HG03159 (cell line): ENCODE measurements at regions not wholly inside any gene's neighbourhood (a gene's known extent, or its start where the extent isn't known, plus 50 kb on each side); places are given as distances from the start of the nearest gene placed in this dataset.

Experiments used
- ATAC-seq: cut with Tn5 transposase; IDR thresholded peaks from one replicate; pipeline ENCODE4 v1.9.1; 2021; ENCODE audit warnings: mild to moderate bottlenecking, moderate library complexity; ENCODE audit not compliant: unreplicated experiment

DNA sequence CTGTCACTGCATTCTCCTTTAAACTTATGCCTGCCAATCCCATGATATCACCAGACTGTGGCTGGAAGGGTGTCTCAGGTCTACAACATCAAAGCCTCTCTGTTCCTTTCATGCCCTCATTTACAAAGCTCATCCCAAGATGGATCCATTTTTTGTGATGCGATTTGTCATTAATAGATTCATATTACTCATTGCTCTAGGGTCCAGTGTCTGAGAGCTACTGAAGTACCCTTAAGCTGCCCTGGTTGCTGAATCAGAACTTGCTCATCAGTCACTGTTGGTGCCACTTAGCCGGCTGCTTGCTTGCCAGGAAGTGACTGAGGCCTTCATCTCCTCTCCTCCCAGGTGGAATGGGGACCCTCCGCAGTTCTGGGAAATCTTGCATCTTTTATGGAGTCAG is 395.5 kb upstream of the BOD1L1 start:
- ATAC-seq, result no peak

- ATAC-seq, result no peak
Observed at GRCh38 chr4:14023896-14024295, 396.4 kb upstream of the BOD1L1 start.

- no peak for ATAC-seq
Observed at GRCh38 chr4:14025111-14025510, 397.6 kb upstream of the BOD1L1 start.

GRCh38 chr4:14025891-14026290 is 398.4 kb upstream of the BOD1L1 start:
- no peak for ATAC-seq

DNA sequence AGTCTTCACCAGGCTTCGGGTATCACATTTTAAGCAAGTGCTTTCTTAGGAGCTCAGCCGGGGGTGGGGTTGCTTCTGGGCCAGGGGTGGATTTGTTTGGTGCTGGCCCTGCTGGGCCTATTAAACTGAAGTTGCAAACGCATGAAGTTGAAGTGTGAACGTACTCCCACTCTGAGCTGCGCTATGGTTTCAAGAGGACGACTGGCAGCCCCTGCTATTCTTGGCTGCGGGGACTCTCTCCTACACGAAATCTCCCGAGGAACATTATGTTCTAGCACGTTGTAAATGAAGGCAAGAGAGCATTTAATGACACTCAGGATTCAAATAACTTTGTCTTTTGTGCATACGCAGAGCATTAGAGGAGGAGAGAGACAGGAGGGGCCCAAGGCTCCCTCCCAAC is 401.3 kb upstream of the BOD1L1 start:
- no peak for ATAC-seq

DNA sequence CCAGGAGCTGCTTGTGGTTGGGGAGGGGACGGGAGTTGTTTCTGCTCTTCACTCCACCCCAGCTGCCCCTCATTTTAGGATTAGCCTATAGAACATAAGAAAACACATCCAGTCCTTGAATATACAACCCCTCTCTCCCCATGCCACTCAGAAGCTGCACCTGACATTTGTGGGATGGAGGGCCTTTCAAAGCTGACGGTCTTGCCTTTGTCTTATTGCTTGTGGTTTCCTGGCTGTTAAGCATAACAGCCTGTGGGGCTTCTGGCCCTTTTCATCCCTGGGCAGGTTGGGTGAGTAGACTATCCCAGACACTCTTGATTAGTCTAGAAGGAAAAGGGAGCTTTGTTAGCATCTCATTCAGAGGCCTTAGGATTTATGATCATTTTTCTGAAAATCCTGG is 407.6 kb upstream of the BOD1L1 start:
- no peak for ATAC-seq

- ATAC-seq, result no peak
Observed at GRCh38 chr4:14043203-14043602, 415.7 kb upstream of the BOD1L1 start.

DNA sequence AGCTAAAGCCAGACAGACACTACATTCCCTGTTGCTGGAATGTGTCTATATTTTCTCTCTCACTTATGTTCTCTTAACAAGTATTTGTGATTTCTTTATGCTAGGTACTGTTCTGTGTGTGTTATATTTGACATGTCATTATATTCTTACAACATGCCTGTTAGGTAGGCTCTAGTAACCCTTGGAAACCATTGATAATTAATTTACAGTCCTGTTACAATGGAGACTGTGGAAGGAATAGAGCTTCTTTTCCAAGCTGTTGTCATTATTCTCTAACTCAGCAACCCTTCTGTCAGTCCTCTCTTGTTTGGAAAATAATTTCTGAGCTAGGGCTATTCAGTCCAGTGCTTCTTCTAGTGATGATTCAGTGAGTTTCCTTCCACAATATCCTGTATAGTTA is 419.1 kb upstream of the BOD1L1 start:
- no peak for ATAC-seq

GRCh38 chr4:14047840-14048239 is 420.3 kb upstream of the BOD1L1 start:
- no peak for ATAC-seq

DNA sequence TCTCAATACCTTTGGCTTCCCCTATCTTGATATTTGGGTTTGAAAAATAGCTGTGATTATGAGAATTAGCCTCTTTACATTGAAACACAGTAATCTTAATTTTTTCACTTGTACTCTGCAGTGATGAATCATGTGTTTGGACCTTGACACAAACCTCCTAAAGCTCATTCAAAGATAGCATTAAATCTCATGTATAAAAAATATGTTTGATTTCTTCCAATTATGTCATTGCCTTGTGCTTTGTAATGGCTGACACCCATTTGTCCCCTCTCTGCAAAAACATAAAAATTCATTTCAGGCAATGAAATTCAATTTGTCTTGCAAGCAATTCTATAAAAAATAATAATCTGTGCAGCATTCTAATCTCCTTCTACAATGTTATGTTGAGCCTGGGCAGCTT is 422.4 kb upstream of the BOD1L1 start:
- no peak for ATAC-seq

- no peak for ATAC-seq
Observed at GRCh38 chr4:14053291-14053690, 425.8 kb upstream of the BOD1L1 start.

GRCh38 chr4:14054391-14054790 is 426.9 kb upstream of the BOD1L1 start:
- ATAC-seq, result no peak

DNA sequence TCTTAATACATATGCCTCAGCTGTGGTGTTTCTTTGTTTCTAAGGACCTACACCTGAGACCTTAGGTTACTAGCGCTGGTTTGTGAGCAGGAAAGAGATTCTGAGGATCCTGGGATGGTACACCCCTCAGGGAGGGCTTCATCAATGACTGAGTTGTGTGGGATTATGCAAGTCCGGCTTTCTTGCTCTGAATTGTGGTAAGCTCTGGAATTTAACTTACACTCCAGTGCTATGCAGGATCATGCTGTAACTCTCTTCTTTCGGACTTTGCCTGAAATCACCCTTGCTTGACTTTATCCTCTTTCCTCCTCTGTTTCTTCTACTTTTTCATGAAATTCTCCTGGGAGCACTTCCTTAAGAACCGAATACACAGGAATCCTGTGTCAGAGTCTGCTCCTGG is 431.5 kb upstream of the BOD1L1 start:
- ATAC-seq, result no peak

DNA sequence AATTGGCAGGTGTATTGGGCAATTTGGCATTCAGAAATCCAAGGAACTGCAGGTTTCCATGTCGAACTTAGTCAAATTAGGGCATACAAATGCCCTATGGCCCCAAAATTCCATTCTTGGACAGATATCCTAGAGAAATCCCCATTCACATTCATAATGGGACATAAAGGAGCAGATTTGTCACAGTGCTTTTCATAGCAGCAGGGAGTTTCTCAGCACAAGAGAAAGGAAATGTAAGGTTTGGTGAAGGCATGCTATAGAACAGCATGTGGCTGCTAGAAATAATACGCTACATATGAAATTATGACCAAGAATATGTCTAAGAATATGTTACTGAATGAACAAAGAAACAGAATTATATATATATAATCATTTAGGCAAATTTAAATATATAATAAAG is 437.5 kb upstream of the BOD1L1 start:
- ATAC-seq, result no peak

DNA sequence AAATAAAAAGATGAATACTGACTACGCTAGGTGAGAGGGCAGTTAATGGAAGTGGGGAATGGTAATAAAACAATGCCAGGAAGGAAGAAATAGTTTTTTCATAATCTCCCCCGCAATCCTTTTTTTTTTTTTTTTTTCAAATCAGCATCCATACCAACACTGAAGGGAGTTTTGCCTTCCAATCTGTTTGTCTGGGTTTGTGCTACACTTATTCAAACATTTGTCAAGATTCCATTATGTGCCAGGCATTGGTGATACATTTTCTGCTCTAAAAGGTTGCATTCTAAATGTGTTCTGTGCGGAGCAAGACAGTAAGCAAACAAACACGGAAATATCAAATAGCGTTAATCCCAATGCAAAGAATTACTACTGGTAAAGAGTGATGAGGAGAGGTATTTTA is 437.9 kb upstream of the BOD1L1 start:
- ATAC-seq, result no peak

- no peak for ATAC-seq
Observed at GRCh38 chr4:14066979-14067378, 439.5 kb upstream of the BOD1L1 start.

DNA sequence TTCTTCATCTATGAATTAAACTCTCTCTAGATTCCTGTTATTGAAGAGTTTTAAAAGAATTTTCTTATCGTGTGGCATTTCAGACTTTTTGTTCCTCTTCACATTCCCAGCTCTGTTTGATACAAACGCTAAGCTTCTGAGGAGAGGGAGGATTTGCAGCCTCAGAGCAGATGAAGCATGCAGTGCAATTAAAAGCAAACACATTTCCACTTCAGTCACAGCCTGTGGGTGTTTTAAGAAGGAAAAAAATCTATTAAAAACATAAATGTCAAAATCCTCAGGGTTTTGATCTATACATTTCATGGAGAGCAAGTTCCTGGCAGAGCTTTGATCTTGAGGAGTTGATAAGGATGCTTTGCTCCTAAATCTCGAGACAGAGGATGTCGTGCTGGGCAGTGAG is 442.4 kb upstream of the BOD1L1 start:
- no peak for ATAC-seq

DNA sequence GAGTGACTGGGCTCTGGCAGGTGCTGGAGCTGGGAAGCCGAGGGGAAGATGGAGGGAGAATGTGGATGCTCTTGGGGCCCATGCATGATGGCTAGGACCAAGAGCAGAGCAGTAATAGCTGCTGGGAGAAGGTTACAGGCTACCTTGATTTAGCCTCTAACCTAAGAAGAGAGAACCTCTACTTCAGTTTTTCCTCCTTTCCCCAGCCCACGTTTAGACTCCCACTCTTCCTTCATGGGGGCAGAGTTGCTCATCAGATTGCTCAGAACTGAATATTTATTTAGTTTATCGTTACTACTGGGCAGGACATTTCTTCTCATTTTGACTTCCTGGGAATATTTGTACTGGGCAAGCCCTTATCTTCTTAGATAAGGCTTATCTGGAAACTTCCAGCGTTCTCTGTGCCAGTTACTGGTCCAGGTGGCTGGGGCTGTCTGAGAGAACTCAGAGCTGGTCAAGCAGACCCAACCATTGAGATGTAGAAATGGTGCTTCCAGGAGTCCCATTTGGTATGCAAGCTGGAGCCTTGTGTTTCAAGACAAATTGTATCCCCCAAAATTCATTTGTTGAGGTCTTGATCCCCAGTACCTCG is 442.9 kb upstream of the BOD1L1 start:
- no peak for ATAC-seq

DNA sequence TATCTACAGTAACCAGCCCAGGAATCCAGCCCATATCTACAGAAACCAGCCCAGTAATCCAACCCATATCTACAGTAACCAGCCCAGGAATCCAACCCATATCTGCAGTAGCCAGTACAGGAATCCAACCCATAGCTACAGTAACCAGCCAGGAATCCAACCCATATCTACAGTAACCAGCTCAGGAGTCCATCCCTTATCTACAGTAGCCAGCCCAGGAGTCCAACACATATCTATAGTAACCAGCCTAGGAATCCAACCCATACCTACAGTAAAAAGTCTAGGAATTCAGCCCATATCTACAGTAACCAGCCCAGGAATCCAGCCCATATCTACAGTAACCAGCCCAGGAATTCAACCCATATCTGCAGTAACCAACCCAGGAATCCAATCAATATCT is 445.0 kb upstream of the BOD1L1 start:
- no peak for ATAC-seq

- no peak for ATAC-seq
Observed at GRCh38 chr4:14076776-14077175, 449.3 kb upstream of the BOD1L1 start.

DNA sequence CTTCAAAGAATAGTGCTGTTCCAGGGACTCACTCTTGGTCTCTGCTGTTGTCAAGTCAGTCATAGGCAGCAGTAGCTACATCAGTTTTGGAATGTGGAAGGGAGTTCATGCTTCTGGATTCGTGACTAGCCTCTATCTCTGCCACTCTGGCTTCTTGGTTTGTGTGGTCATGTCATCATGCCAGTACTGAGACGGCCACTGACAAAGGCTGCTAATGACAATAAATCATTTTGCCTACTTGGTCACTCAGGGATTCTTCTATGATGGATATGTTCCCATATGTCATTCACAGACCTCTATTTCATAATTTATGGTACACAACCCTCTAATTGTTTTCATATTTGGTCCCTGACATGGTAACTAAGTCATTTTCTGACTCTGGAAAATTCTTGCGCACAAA is 450.8 kb upstream of the BOD1L1 start:
- ATAC-seq, result no peak

GRCh38 chr4:14079601-14080000 is 452.1 kb upstream of the BOD1L1 start:
- no peak for ATAC-seq

DNA sequence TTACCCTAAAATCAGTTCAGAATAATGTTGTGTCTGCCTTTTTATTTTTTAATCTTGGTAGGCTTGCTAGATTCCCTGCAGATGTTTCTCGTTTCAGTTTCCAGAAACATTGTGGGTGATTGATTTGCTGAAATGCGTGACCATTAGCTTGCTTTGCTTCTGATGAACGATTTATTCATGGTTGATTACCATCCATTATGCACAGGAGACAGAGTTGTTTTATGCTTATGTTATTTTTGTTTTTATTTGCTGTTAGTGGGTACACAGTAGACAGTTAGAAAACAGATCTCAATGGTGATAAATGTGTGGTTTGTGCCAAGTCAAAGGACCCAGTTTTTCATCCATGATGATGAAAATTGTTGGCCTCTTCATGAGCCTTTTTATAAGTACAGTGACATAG is 455.6 kb upstream of the BOD1L1 start:
- no peak for ATAC-seq

GRCh38 chr4:14084598-14084997 is 457.1 kb upstream of the BOD1L1 start:
- no peak for ATAC-seq
